Activated CD8-positive, alpha-beta T cell treated with anti-CD3 and anti-CD28 coated beads for 36 hours (primary cell): ENCODE measurements at regions not wholly inside any gene's neighbourhood (a gene's known extent, or its start where the extent isn't known, plus 50 kb on each side); places are given as distances from the start of the nearest gene placed in this dataset.
A peak's percentile ranks its signal among the peaks of the same experiment; 100 is the strongest.
"Not testable (repeated sequence)": the region's sequence is repeated elsewhere in the genome, so short reads cannot be mapped to it uniquely, and the experiment has no call there.

Experiments used
- ATAC-seq: fragments of 200-7000 bp; cut with Tn5 transposase; one replicate; pipeline ENCODE4 v1.10.0; 2021; ENCODE audit warnings: mild to moderate bottlenecking, moderate library complexity
- CTCF ChIA-PET: fragments of 350-600 bp; sonication (Branson Sonifier 250); formaldehyde crosslinking; loops from one replicate; lab custom pipeline; 2021; ENCODE audit warnings: antibody characterized with exemption; lab: Charles Lee
- POLR2A ChIA-PET: fragments of 350-600 bp; sonication (Branson Sonifier 250); formaldehyde crosslinking; loops from one replicate; lab custom pipeline; 2021; ENCODE audit warnings: antibody characterized with exemption; lab: Charles Lee
- DNase-seq: peaks from one replicate; pipeline ENCODE4 v3.0.0-alpha.2; 2020
- H3K27ac Mint-ChIP-seq: one replicate; pipeline ENCODE4 v1.8.0; 2021; ENCODE audit warnings: mild to moderate bottlenecking, mixed read lengths
- H3K27me3 Mint-ChIP-seq: one replicate; pipeline ENCODE4 v1.8.0; 2021; ENCODE audit warnings: mixed read lengths
- H3K36me3 Mint-ChIP-seq: one replicate; pipeline ENCODE4 v1.8.0; 2021; ENCODE audit warnings: low read depth, mixed read lengths
- H3K4me1 Mint-ChIP-seq: one replicate; pipeline ENCODE4 v1.8.0; 2021; ENCODE audit warnings: low read depth, mixed read lengths
- H3K4me3 Mint-ChIP-seq: one replicate; pipeline ENCODE4 v1.8.0; 2021; ENCODE audit warnings: mild to moderate bottlenecking, moderate library complexity, mixed read lengths
- H3K9me3 Mint-ChIP-seq: one replicate; pipeline ENCODE4 v1.8.0; 2021; ENCODE audit warnings: mixed read lengths
- intact Hi-C: fragments of 100-400 bp; cut with micrococcal nuclease; formaldehyde crosslinking; loops from one replicate; pipeline ENCODE4 v1.10.0; 2022
- TF ChIP-seq, protein P1 (sequence below): fragments of 200-600 bp; IDR thresholded peaks from one replicate; pipeline ENCODE4 v1.8.0; 2022; ENCODE audit warnings: antibody characterized with exemption, mild to moderate bottlenecking

DNA sequence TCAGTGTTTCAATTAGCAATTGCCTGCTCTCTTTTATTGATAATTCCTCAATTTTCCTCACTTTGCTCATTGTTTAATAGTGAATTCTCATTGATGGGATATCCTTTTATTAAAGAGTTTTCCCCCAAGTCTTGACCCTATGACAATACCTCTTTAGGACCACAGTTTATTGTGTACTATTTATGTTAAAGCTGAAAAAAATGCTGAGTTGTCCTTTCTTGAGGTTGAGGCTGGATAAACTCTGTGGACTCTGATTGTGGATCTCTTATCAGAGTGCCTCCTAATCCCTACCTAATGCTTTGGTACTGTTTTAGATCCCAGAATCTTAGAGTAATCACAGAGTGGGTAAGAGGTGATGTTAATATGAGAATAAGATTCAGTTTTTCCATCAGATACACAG lies 416.3 kb upstream of the GBE1 start:
- ATAC-seq (no peak), DNase-seq (no peak)
- no peaks in the 10 kb centered on the region for H3K36me3 Mint-ChIP-seq
- H3K27me3 Mint-ChIP-seq = no peaks in the 10 kb centered on the region
- TF ChIP-seq, protein P1, sequence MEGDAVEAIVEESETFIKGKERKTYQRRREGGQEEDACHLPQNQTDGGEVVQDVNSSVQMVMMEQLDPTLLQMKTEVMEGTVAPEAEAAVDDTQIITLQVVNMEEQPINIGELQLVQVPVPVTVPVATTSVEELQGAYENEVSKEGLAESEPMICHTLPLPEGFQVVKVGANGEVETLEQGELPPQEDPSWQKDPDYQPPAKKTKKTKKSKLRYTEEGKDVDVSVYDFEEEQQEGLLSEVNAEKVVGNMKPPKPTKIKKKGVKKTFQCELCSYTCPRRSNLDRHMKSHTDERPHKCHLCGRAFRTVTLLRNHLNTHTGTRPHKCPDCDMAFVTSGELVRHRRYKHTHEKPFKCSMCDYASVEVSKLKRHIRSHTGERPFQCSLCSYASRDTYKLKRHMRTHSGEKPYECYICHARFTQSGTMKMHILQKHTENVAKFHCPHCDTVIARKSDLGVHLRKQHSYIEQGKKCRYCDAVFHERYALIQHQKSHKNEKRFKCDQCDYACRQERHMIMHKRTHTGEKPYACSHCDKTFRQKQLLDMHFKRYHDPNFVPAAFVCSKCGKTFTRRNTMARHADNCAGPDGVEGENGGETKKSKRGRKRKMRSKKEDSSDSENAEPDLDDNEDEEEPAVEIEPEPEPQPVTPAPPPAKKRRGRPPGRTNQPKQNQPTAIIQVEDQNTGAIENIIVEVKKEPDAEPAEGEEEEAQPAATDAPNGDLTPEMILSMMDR = no peak
- POLR2A ChIA-PET = no interaction called here
- no peaks in the 10 kb centered on the region for H3K4me1 Mint-ChIP-seq
- H3K27ac Mint-ChIP-seq = no peak overlapping the region
- intact Hi-C loops = no loop called here
- H3K4me3 Mint-ChIP-seq = no peak overlapping the region
- CTCF ChIA-PET = no interaction called here
- no peaks in the 10 kb centered on the region for H3K9me3 Mint-ChIP-seq

DNA sequence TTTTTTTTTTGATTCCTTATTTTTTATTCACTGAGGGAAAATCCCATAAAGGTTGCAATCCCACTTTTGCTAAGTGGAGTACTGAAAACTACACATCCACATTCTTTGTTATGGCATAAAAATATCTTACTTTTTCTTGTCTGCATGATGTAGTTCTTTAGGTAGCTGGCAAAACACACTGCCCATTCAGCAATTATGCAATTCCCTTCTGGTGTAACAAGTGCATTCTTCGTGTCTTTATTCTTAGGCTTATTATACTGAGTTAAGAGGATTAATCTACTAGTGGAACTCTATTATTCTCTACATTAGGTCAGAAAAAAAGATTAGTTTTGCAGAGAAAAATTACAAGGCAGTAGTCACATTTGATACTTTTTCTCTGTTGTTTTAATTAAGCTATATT lies 403.8 kb upstream of the GBE1 start:
- POLR2A ChIA-PET = no interaction called here
- Mint-ChIP-seq H3K27ac (no peak overlapping the region), H3K4me1 (no peaks in the 10 kb centered on the region), H3K27me3 (no peaks in the 10 kb centered on the region), H3K9me3 (no peaks in the 10 kb centered on the region), H3K36me3 (no peaks in the 10 kb centered on the region), H3K4me3 (no peak overlapping the region)
- intact Hi-C loops = no loop called here
- DNase-seq (no peak), ATAC-seq (no peak)
- CTCF ChIA-PET = interaction anchor here (1.4 kb wide), 1 partner anchor 33 kb away, joined by 4 read pairs; no protein-coding TSS in a partner anchor
- TF ChIP-seq, protein P1 = no peak

DNA sequence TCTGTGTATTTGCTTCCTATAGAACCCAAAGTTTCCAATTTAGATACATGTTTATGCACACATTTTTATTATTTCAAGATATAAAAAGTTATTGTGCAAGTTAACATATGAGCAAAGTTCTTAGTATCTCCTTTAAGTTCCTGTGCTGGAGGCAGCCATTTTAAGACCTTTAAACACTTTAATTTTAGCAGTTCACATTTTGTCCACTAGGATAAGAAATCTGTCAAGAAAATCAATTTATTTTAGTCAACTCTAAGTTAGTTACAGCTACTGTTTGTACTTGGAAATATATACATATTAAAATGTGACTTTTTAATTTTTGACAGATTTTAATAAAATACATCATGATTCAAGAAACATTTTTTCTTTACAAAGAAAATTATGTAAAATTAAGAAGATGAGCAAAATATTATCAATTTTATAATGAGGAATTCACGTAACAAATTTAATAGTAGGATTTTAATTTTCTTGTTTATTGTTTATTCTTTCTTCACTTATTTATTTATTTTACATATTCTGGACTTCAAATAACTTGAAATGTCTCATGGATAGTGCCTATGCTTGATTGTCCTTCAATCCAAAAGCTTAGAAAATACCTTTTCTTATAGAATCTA lies 402.6 kb upstream of the GBE1 start:
- Mint-ChIP-seq H3K9me3 (no peaks in the 10 kb centered on the region), H3K27ac (no peak overlapping the region), H3K4me1 (no peaks in the 10 kb centered on the region), H3K36me3 (no peaks in the 10 kb centered on the region), H3K4me3 (no peak overlapping the region), H3K27me3 (no peaks in the 10 kb centered on the region)
- DNase-seq (no peak), ATAC-seq (no peak)
- TF ChIP-seq, protein P1 = peak; percentile 35
- intact Hi-C loops = no loop called here
- CTCF ChIA-PET = no interaction called here
- POLR2A ChIA-PET = no interaction called here

DNA sequence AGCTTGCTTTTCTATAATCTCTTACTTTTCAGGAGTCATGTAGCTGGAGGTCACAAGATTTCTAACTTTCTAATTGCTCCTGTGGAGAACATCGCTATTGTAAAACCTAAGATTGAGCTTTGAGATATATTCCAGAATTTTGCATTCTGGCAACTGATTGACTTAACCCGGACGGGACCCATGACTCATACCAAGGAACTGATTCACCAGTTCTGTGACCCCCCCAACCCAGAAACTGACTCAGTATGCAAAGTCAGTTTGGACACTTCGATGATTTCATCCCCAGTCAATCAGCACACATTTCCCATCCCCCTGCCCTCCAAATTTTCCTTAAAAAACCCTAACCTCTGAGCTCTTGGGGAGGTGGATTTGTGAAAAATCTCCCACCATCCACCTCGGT lies 396.5 kb upstream of the GBE1 start:
- Mint-ChIP-seq H3K27me3 (no peaks in the 10 kb centered on the region), H3K27ac (no peak overlapping the region), H3K9me3 (no peaks in the 10 kb centered on the region), H3K36me3 (no peaks in the 10 kb centered on the region), H3K4me3 (no peak overlapping the region), H3K4me1 (no peaks in the 10 kb centered on the region)
- no peak for DNase-seq
- POLR2A ChIA-PET = no interaction called here
- TF ChIP-seq, protein P1 = no peak
- CTCF ChIA-PET = no interaction called here
- intact Hi-C loops = no loop called here
- ATAC-seq = no peak

DNA sequence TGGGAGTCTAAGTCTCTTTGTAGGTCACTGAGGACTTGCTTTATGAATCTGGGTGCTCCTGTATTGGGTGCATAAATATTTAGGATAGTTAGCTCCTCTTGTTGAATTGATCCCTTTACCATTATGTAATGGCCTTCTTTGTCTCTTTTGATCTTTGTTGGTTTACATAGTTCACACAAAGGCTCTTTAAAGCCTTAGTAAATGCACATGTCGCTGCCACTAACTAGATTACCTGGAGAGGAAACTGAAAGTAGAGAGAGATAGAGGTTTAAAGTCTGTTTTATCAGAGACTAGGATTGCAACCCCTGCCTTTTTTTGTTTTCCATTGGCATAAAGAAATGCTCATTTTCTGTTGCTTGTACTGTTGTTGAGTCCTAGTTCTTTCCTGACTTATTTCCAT lies 392.4 kb upstream of the GBE1 start:
- H3K27me3 Mint-ChIP-seq, CTCF ChIA-PET, H3K4me1 Mint-ChIP-seq, H3K9me3 Mint-ChIP-seq, POLR2A ChIA-PET, intact Hi-C loops, H3K36me3 Mint-ChIP-seq, H3K4me3 Mint-ChIP-seq, H3K27ac Mint-ChIP-seq, DNase-seq, ATAC-seq: not testable (repeated sequence)
